Lower leg skin (tissue), 4 donors: ENCODE measurements at regions not wholly inside any gene's neighbourhood (a gene's known extent, or its start where the extent isn't known, plus 50 kb on each side); places are given as distances from the start of the nearest gene placed in this dataset.

ENCODE experiments used
- DNase-seq, 2 donors: peaks; one replicate each; pipeline ENCODE4 v3.0.0-alpha.2; 2019; ENCODE audit warnings: low spot score in 2 of 2
- H3K4me3 ChIP-seq: fragments of 200-600 bp; sonication (generic); 2 replicates; pipeline ENCODE4 v1.5.1; 2017; ENCODE audit warnings: mild to moderate bottlenecking, low read depth; ENCODE audit not compliant: poor library complexity, severe bottlenecking
- CTCF ChIP-seq, 3 donors: fragments of 450-650 bp; IDR thresholded peaks; one replicate each; pipeline ENCODE4 v1.5.1; 2016; ENCODE audit warnings: antibody characterized with exemption in 3 of 3, mild to moderate bottlenecking in 3 of 3, moderate library complexity in 2 of 3
- POLR2A ChIP-seq, 2 donors: fragments of 450-650 bp; IDR thresholded peaks; one replicate each; pipeline ENCODE4 v1.6.1; 2016 to 2017; ENCODE audit warnings: antibody characterized with exemption in 2 of 2, mild to moderate bottlenecking in 1 of 2, moderate library complexity in 1 of 2
- WGBS, 2 donors: methylation state at CpG; one replicate each; pipeline ENCODE4 v1.1.5; 2018; 5-methylcytosine and 5-hydroxymethylcytosine counted together
- intact Hi-C: fragments of 100-400 bp; cut with DNase I; formaldehyde crosslinking; loops from one replicate; pipeline ENCODE4 v1.15.0; 2023; ENCODE audit warnings: low total_unique reads

GRCh38 chr18:8962192-8962779 lies 140.2 kb upstream of the NDUFV2 start:
- WGBS, 2 donors: 90 to 92% methylated on average over 8 of the region's 8 CpGs
- intact Hi-C loops: no loop called here
- TF ChIP-seq POLR2A (IDR thresholded peaks at IDR 0.05) (no peak), CTCF (IDR thresholded peaks at IDR 0.05) (no peak)
- no peak for DNase-seq
- H3K4me3 ChIP-seq: no peak overlapping the region

DNA sequence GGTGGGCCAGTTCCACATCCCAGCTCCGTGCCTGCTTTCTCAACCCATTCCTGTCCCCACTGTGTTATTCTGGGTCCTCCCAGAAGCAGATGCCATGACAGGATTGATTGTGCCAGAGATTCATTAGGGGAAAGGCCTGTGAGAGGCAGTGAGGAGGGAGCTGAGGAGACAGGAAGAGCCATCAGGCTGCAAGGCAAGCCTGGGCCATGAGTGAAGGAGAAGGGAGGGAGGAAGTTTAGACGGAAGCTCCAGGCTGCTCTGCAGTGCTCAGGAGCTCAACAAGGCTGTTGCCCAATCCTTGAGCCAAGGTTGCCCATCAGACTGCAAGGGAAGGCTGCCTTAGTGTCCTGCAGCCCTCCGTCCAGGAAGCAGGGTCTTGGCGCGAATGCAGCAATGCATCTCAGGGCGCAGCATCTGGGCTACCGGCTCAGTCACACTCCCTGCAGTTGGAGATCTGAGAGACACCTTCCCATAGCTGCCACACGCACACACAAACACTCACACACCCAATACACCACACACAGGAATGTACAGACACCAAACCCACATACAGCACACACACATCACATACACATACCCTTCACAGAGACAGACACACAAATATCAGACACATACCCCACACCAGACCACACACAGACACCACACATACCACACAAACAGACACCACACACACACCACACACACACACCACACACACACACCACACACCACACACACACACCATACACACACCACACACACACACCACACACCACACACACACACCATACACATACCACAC lies 139.5 kb upstream of the NDUFV2 start:
- intact Hi-C loops: no loop called here
- H3K4me3 ChIP-seq: no peak overlapping the region
- 79 to 81% methylated on average over 8 of the region's 8 CpGs for WGBS, 2 donors
- TF ChIP-seq POLR2A (IDR thresholded peaks at IDR 0.05) (no peak), CTCF (IDR thresholded peaks at IDR 0.05) (no peak)
- no peak for DNase-seq

- no peak overlapping the region for H3K4me3 ChIP-seq
- no peak for DNase-seq
- TF ChIP-seq POLR2A (IDR thresholded peaks at IDR 0.05) (no peak), CTCF (IDR thresholded peaks at IDR 0.05) (no peak)
- intact Hi-C loops: no loop called here
Measured at GRCh38 chr18:8963876-8964275, 138.6 kb upstream of the NDUFV2 start.

- intact Hi-C loops: no loop called here
- no peak for TF ChIP-seq POLR2A (IDR thresholded peaks at IDR 0.05)
- TF ChIP-seq CTCF (IDR thresholded peaks at IDR 0.05): no peak
Measured at GRCh38 chr18:8965398-8965797, 137.1 kb upstream of the NDUFV2 start.

GRCh38 chr18:8966821-8967220 lies 135.7 kb upstream of the NDUFV2 start:
- DNase-seq: no peak
- no peak overlapping the region for H3K4me3 ChIP-seq
- WGBS, 2 donors: 82 to 83% methylated on average over 3 of the region's 3 CpGs
- no peak for TF ChIP-seq POLR2A (IDR thresholded peaks at IDR 0.05)
- TF ChIP-seq CTCF (IDR thresholded peaks at IDR 0.05): no peak
- intact Hi-C loops: no loop called here

More at GRCh38 chr18:8965398-8965797, 137.1 kb upstream of the NDUFV2 start:
- no peak for DNase-seq
- H3K4me3 ChIP-seq: no peak overlapping the region
- 81 to 84% methylated on average over 8 of the region's 8 CpGs for WGBS, 2 donors
